ENCODE measurements at regions not wholly inside any gene's neighbourhood (a gene's known extent, or its start where the extent isn't known, plus 50 kb on each side); places are given as distances from the start of the nearest gene placed in this dataset.

DNA sequence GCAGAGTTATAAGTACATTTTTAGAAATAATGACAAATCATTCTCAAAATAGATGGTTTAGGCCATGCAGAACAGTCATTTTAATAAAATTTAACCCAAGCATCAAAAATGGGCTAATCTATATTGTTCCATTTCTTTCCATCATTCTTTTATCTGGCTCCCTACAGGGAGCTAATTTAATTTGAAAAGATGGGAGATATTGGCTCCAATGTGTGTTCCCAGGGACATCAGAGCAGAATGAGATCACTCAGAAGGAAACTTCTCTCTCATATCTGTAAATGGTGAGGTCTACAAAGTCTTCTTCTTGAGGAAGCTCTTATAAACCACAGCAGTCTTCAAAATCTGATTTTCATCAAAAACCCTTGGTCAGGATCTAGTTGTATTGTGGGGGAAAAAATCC, 119.4 kb upstream of the RAB6C start:
- Histone ChIP-seq H3K27me3 (ENCODE audit: insufficient read depth, poor library complexity, severe bottlenecking) (no peaks in the 10 kb centered on the region), H3K27ac (replicated peaks) (no peak overlapping the region), H3K4me3 (replicated peaks; ENCODE audit: insufficient read depth, low read length) (no peak overlapping the region)
- no peak for DNase-seq (ENCODE audit: low read depth in 1 of 2, low spot score in 1 of 2)
- no peak for TF ChIP-seq POLR2AphosphoS5 (IDR thresholded peaks at IDR 0.05; ENCODE audit: low read depth)
- no peak for TF ChIP-seq GABPA (IDR thresholded peaks at IDR 0.05; ENCODE audit: low read depth)
- TF ChIP-seq, protein P1, sequence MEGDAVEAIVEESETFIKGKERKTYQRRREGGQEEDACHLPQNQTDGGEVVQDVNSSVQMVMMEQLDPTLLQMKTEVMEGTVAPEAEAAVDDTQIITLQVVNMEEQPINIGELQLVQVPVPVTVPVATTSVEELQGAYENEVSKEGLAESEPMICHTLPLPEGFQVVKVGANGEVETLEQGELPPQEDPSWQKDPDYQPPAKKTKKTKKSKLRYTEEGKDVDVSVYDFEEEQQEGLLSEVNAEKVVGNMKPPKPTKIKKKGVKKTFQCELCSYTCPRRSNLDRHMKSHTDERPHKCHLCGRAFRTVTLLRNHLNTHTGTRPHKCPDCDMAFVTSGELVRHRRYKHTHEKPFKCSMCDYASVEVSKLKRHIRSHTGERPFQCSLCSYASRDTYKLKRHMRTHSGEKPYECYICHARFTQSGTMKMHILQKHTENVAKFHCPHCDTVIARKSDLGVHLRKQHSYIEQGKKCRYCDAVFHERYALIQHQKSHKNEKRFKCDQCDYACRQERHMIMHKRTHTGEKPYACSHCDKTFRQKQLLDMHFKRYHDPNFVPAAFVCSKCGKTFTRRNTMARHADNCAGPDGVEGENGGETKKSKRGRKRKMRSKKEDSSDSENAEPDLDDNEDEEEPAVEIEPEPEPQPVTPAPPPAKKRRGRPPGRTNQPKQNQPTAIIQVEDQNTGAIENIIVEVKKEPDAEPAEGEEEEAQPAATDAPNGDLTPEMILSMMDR (IDR thresholded peaks at IDR 0.05; ENCODE audit: insufficient read depth, low read length): no peak
- TF ChIP-seq SPI1 (IDR thresholded peaks at IDR 0.05; ENCODE audit: borderline replicate concordance, low read depth): no peak
- no peak for TF ChIP-seq REST (IDR thresholded peaks at IDR 0.05; ENCODE audit: insufficient replicate concordance, low read depth)

- no peaks in the 10 kb centered on the region for H3K27me3 ChIP-seq (ENCODE audit: insufficient read depth, poor library complexity, severe bottlenecking)
- no peak overlapping the region for H3K27ac ChIP-seq (replicated peaks)
- no peak overlapping the region for H3K4me3 ChIP-seq (replicated peaks; ENCODE audit: insufficient read depth, low read length)
- no peak for DNase-seq (ENCODE audit: low read depth in 1 of 2, low spot score in 1 of 2)
- TF ChIP-seq, protein P1 (IDR thresholded peaks at IDR 0.05; ENCODE audit: insufficient read depth, low read length): no peak
- TF ChIP-seq GABPA (IDR thresholded peaks at IDR 0.05; ENCODE audit: low read depth) (no peak), SPI1 (IDR thresholded peaks at IDR 0.05; ENCODE audit: borderline replicate concordance, low read depth) (no peak), REST (IDR thresholded peaks at IDR 0.05; ENCODE audit: insufficient replicate concordance, low read depth) (no peak), POLR2AphosphoS5 (IDR thresholded peaks at IDR 0.05; ENCODE audit: low read depth) (no peak)
Observed at GRCh38 chr2:129861666-129862288, 117.7 kb upstream of the RAB6C start.

GRCh38 chr2:129862668-129863067, 116.8 kb upstream of the RAB6C start:
- Histone ChIP-seq H3K27me3 (ENCODE audit: insufficient read depth, poor library complexity, severe bottlenecking) (no peaks in the 10 kb centered on the region), H3K4me3 (replicated peaks; ENCODE audit: insufficient read depth, low read length) (no peak overlapping the region), H3K27ac (replicated peaks) (no peak overlapping the region)
- peak in 1 of 2 experiments; percentile 3 for DNase-seq (ENCODE audit: low read depth in 1 of 2, low spot score in 1 of 2)
- no peak for TF ChIP-seq SPI1 (IDR thresholded peaks at IDR 0.05; ENCODE audit: borderline replicate concordance, low read depth)
- no peak for TF ChIP-seq GABPA (IDR thresholded peaks at IDR 0.05; ENCODE audit: low read depth)
- TF ChIP-seq POLR2AphosphoS5 (IDR thresholded peaks at IDR 0.05; ENCODE audit: low read depth): no peak
- TF ChIP-seq, protein P1 (IDR thresholded peaks at IDR 0.05; ENCODE audit: insufficient read depth, low read length): no peak
- TF ChIP-seq REST (IDR thresholded peaks at IDR 0.05; ENCODE audit: insufficient replicate concordance, low read depth): no peak

All from HL-60 (cell line).